Activated T-helper 17 cell treated with anti-CD3 and anti-CD28 coated beads, Interleukin-2, amount 50 U/mL, for 72 hours (primary cell): ENCODE measurements at regions not wholly inside any gene's neighbourhood (a gene's known extent, or its start where the extent isn't known, plus 50 kb on each side); places are given as distances from the start of the nearest gene placed in this dataset.

ENCODE experiments used
- ATAC-seq: fragments of 150-1000 bp; cut with Tn5 transposase; replicated peaks from 2 replicates; pipeline ENCODE4 v1.10.0; 2021; ENCODE audit warnings: mild to moderate bottlenecking, moderate library complexity
- H3K27ac Mint-ChIP-seq: one replicate; pipeline ENCODE4 v1.8.0; 2022; ENCODE audit warnings: mixed read lengths
- H3K27me3 Mint-ChIP-seq: one replicate; pipeline ENCODE4 v1.8.0; 2022; ENCODE audit warnings: mixed read lengths
- H3K36me3 Mint-ChIP-seq: one replicate; pipeline ENCODE4 v1.8.0; 2022; ENCODE audit warnings: low read depth, mild to moderate bottlenecking, mixed read lengths
- H3K4me1 Mint-ChIP-seq: one replicate; pipeline ENCODE4 v1.8.0; 2022; ENCODE audit warnings: mixed read lengths
- H3K4me3 Mint-ChIP-seq: one replicate; pipeline ENCODE4 v1.8.0; 2022; ENCODE audit warnings: mild to moderate bottlenecking, mixed read lengths
- H3K9me3 Mint-ChIP-seq: one replicate; pipeline ENCODE4 v1.8.0; 2022; ENCODE audit warnings: mixed read lengths

DNA sequence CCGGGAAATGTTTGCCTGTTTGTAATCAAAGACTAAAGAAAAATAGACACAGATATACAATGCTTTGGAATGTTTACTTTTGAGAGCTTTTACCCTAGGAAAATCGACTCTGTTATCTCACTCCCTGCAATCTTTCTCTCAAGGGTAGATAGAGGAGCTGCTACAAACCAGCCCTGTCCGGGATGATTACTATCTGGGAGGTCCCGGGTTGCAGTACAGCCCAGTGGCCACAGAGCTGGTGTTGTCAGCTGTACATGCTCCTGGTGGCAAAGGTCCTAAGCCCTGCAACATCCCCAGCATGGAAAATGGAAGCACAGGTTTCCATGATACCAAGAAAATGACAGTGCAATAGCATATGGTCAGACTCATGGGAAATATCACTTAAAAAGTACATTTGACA, 570.5 kb upstream of the SOX11 start:
- H3K4me3 Mint-ChIP-seq: no peak overlapping the region
- no peak overlapping the region for H3K27ac Mint-ChIP-seq
- ATAC-seq: no peak
- H3K4me1 Mint-ChIP-seq: no peaks in the 10 kb centered on the region
- peaks cover 4% of the 10 kb centered on the region for H3K9me3 Mint-ChIP-seq
- no peaks in the 10 kb centered on the region for H3K27me3 Mint-ChIP-seq
- no peaks in the 10 kb centered on the region for H3K36me3 Mint-ChIP-seq

- no peaks in the 10 kb centered on the region for H3K36me3 Mint-ChIP-seq
- H3K9me3 Mint-ChIP-seq: peaks cover 5% of the 10 kb centered on the region
- no peaks in the 10 kb centered on the region for H3K27me3 Mint-ChIP-seq
- H3K4me1 Mint-ChIP-seq: no peaks in the 10 kb centered on the region
- no peak overlapping the region for H3K27ac Mint-ChIP-seq
- H3K4me3 Mint-ChIP-seq: no peak overlapping the region
- ATAC-seq: no peak
Observed at GRCh38 chr2:5123582-5124196, 568.5 kb upstream of the SOX11 start.

DNA sequence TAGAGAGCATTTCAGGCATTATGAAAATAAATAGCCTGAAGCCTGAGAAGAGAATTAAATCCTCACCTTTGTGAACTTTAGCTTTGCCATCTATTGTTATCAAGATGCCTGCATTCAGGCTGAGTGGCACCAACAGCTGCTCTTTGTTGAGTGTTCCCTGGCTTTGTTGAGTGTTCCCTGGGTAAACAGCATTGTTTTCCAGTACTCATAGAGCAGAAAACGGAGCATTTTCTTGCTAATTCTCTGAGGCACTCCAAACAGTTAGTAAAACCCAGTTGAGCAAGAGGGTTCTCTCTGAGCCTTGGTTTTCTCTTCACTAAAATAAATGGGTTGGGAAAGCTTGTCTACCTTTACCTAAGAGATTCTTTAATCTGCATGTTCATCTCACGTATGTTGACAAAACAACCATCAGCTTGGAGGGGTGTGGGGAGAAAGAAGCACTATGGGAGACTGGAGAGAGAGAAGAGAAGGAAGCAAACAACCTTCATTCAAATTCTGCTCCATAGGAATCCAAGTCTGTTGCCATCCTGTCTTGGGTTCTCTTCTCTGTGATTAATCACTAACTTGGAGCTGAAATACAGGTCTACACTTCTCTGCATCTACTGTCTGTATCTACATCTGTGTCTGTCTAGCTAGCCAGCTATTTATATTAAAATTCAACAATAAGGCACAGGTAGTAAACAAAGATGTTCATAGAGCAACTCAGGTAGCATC, 567.0 kb upstream of the SOX11 start:
- no peak overlapping the region for H3K4me3 Mint-ChIP-seq
- H3K4me1 Mint-ChIP-seq: no peaks in the 10 kb centered on the region
- no peak for ATAC-seq
- H3K27me3 Mint-ChIP-seq: no peaks in the 10 kb centered on the region
- peaks cover 5% of the 10 kb centered on the region for H3K9me3 Mint-ChIP-seq
- no peaks in the 10 kb centered on the region for H3K36me3 Mint-ChIP-seq
- no peak overlapping the region for H3K27ac Mint-ChIP-seq

- no peak for ATAC-seq
- no peak overlapping the region for H3K27ac Mint-ChIP-seq
- no peak overlapping the region for H3K4me3 Mint-ChIP-seq
- peaks cover 12% of the 10 kb centered on the region for H3K9me3 Mint-ChIP-seq
- no peaks in the 10 kb centered on the region for H3K36me3 Mint-ChIP-seq
- no peaks in the 10 kb centered on the region for H3K27me3 Mint-ChIP-seq
- no peaks in the 10 kb centered on the region for H3K4me1 Mint-ChIP-seq
Observed at GRCh38 chr2:5132281-5132680, 559.9 kb upstream of the SOX11 start.

GRCh38 chr2:5140347-5140746, 551.8 kb upstream of the SOX11 start:
- Mint-ChIP-seq H3K9me3 (peaks cover 22% of the 10 kb centered on the region), H3K27ac (no peak overlapping the region), H3K4me1 (no peaks in the 10 kb centered on the region), H3K4me3 (no peak overlapping the region), H3K27me3 (no peaks in the 10 kb centered on the region), H3K36me3 (no peaks in the 10 kb centered on the region)
- no peak for ATAC-seq

- H3K4me1 Mint-ChIP-seq: no peaks in the 10 kb centered on the region
- H3K27ac Mint-ChIP-seq: no peak overlapping the region
- no peak overlapping the region for H3K4me3 Mint-ChIP-seq
- peaks cover 22% of the 10 kb centered on the region for H3K9me3 Mint-ChIP-seq
- no peaks in the 10 kb centered on the region for H3K36me3 Mint-ChIP-seq
- no peak for ATAC-seq
- no peaks in the 10 kb centered on the region for H3K27me3 Mint-ChIP-seq
Observed at GRCh38 chr2:5144159-5144558, 548.0 kb upstream of the SOX11 start.

GRCh38 chr2:5145053-5145452, 547.1 kb upstream of the SOX11 start:
- no peak overlapping the region for H3K4me3 Mint-ChIP-seq
- no peaks in the 10 kb centered on the region for H3K27me3 Mint-ChIP-seq
- H3K4me1 Mint-ChIP-seq: no peaks in the 10 kb centered on the region
- ATAC-seq: no peak
- no peaks in the 10 kb centered on the region for H3K36me3 Mint-ChIP-seq
- H3K27ac Mint-ChIP-seq: no peak overlapping the region
- H3K9me3 Mint-ChIP-seq: peaks cover 21% of the 10 kb centered on the region

DNA sequence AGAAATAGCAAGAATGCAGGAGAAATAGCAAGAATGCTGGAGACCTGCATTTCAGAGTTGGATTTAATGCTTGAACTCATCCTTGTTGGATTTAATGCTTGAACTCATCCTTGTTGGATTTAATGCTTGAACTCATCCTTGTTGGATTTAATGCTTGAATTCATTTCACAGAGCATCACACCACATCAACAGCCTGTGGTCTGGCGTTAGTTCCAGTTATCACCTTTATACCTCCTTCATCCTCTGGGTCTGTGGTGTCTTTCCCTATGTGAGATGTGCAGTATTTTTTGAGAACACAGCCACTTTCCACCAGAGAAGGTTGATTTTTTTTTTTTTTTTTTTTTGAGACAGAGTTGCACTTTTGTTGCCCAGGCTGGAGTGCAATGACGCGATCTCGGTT, 546.4 kb upstream of the SOX11 start:
- Mint-ChIP-seq H3K27me3 (no peaks in the 10 kb centered on the region), H3K36me3 (no peaks in the 10 kb centered on the region), H3K9me3 (peaks cover 21% of the 10 kb centered on the region), H3K4me1 (no peaks in the 10 kb centered on the region), H3K4me3 (no peak overlapping the region), H3K27ac (no peak overlapping the region)
- no peak for ATAC-seq

GRCh38 chr2:5148392-5149085, 543.6 kb upstream of the SOX11 start:
- H3K9me3 Mint-ChIP-seq: peaks cover 30% of the 10 kb centered on the region
- no peak overlapping the region for H3K27ac Mint-ChIP-seq
- H3K27me3 Mint-ChIP-seq: no peaks in the 10 kb centered on the region
- no peaks in the 10 kb centered on the region for H3K4me1 Mint-ChIP-seq
- no peaks in the 10 kb centered on the region for H3K36me3 Mint-ChIP-seq
- no peak overlapping the region for H3K4me3 Mint-ChIP-seq
- no peak for ATAC-seq

DNA sequence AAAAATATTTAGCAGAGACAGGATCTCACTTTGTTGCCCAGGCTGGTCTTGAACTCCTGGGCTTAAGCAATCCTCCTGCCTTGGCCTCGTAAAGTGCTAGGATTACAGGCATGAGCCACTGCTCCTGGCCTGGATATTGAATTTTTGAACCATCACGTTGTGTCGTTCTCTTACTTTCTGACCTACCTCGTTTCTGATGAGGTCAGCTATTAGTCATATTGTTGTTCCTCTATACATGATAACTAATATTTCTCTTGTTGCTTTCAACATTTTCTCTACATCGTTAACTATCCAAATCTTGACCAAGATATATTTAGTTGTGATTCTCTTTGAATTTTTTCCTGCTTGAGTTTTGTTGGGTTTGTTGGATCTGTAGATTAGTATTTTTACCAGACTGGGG, 541.3 kb upstream of the SOX11 start:
- ATAC-seq: no peak

DNA sequence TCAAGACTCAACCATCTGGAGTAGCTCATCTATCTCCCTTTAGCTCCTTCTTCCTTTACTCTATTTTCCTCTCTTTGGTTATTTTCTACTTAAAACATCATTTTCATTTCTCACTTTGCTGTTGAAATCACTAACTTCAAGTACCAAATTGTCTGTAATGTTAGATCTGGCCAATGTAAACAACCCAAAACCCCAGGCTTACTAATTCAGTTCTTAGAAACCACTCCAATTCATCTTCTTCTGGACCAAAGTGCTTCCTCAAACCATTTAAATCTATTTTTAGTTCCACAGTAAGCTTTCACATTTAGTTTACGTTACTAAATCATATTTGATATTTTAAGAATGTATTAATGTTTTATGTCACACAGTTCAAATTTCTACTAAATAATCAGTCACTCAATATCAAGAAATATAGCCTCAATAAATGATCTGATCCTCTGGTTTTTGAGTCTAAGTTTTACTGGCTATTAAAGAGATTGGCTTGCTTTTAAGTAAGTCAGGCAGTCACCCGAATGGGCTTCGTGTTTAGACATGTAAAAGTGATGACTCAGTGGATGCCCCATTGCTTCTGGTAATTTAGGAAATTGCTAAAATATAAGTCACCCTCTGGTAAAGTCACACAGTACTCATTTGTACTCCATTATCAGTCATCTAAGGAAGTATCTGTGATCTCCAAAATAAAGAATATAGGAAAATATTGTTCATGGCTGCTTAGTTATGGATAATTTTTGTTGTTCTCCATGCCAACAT, 527.2 kb upstream of the SOX11 start:
- no peaks in the 10 kb centered on the region for H3K36me3 Mint-ChIP-seq
- no peaks in the 10 kb centered on the region for H3K27me3 Mint-ChIP-seq
- H3K4me3 Mint-ChIP-seq: no peak overlapping the region
- peaks cover 6% of the 10 kb centered on the region for H3K9me3 Mint-ChIP-seq
- H3K27ac Mint-ChIP-seq: no peak overlapping the region
- no peaks in the 10 kb centered on the region for H3K4me1 Mint-ChIP-seq
- no peak for ATAC-seq

More for the DNA sequence above, 541.3 kb upstream of the SOX11 start:
- no peaks in the 10 kb centered on the region for H3K27me3 Mint-ChIP-seq
- no peak overlapping the region for H3K27ac Mint-ChIP-seq
- no peak overlapping the region for H3K4me3 Mint-ChIP-seq
- H3K4me1 Mint-ChIP-seq: no peaks in the 10 kb centered on the region
- H3K36me3 Mint-ChIP-seq: no peaks in the 10 kb centered on the region
- H3K9me3 Mint-ChIP-seq: peaks cover 25% of the 10 kb centered on the region

DNA sequence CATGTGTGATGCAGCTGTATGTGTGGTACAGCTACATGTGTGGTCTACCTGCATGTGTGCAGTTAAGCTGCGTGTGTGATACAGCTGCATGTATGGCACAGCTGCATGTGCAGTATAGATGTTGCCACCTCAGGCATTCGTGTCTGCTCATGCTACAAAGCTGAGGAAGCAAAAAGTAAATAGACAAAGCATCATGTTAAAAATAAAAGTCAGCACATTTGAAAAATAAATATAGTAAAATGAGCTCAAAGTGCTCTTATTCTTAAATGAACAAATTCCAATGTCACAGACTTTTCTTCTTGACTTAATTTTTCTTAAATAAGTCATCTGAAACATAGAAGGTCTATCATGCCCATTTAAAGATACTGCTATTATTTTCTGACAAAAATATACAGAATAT, 519.3 kb upstream of the SOX11 start:
- Mint-ChIP-seq H3K4me3 (no peak overlapping the region), H3K4me1 (no peaks in the 10 kb centered on the region), H3K27ac (no peak overlapping the region), H3K36me3 (no peaks in the 10 kb centered on the region), H3K27me3 (no peaks in the 10 kb centered on the region), H3K9me3 (no peaks in the 10 kb centered on the region)
- no peak for ATAC-seq

GRCh38 chr2:5173876-5174535, 518.2 kb upstream of the SOX11 start:
- no peaks in the 10 kb centered on the region for H3K4me1 Mint-ChIP-seq
- no peaks in the 10 kb centered on the region for H3K27me3 Mint-ChIP-seq
- H3K4me3 Mint-ChIP-seq: no peak overlapping the region
- H3K9me3 Mint-ChIP-seq: no peaks in the 10 kb centered on the region
- H3K36me3 Mint-ChIP-seq: no peaks in the 10 kb centered on the region
- no peak for ATAC-seq
- no peak overlapping the region for H3K27ac Mint-ChIP-seq

- H3K4me1 Mint-ChIP-seq: no peaks in the 10 kb centered on the region
- H3K4me3 Mint-ChIP-seq: no peak overlapping the region
- no peak overlapping the region for H3K27ac Mint-ChIP-seq
- no peaks in the 10 kb centered on the region for H3K27me3 Mint-ChIP-seq
- H3K36me3 Mint-ChIP-seq: no peaks in the 10 kb centered on the region
- no peaks in the 10 kb centered on the region for H3K9me3 Mint-ChIP-seq
- no peak for ATAC-seq
Observed at GRCh38 chr2:5175231-5175630, 517.0 kb upstream of the SOX11 start.
